ENCODE measurements at regions not wholly inside any gene's neighbourhood (a gene's known extent, or its start where the extent isn't known, plus 50 kb on each side); places are given as distances from the start of the nearest gene placed in this dataset.

DNA sequence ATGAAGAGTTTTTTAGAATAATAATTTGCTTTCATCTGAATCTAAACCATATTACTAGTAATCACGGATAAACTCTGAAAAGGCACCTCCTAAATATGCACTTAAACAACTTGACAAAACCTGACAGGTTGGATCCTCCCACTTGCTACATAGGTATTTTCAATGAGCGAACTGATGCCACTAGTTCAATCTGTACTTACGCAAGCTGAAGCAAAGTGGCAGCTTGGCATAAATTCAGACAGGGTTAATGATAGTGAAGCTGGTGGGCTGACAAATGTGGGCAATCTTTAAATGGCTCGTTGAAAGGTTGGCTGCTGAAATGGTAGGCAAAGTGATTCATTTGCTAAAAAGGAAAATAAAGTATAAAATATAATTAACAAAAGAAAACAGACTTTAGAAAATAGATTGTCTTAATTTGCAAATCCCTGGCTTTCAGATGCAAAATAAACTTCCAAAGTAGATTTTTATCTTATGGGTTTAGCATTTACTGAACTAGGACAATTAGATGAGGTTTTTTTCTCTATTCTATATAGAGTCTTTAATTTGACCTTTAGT lies 1713.5 kb upstream of the SLC39A10 start:
- intact Hi-C loops (cut with micrococcal nuclease; ENCODE audit: unreplicated experiment) = no loop called here
- no peak for DNase-seq (ENCODE audit: low spot score)
- WGBS (ENCODE audit: low lambda C conversion rate) = 11% methylated on average over 4 of the region's 4 CpGs
- BruUV-seq (replicated peaks) = no TSS peak
- FAIRE-seq = no peak
- Histone ChIP-seq H3K36me3 (replicated peaks in 1 of 2; ENCODE audit: control insufficient read depth in 1 of 2, insufficient read depth in 2 of 2, low read length in 2 of 2) (no peaks in the 10 kb centered on the region), H3K4me2 (ENCODE audit: low read depth, low read length) (no peak overlapping the region), H3K27me3 (ENCODE audit: control insufficient read depth in 1 of 2, insufficient read depth in 2 of 2, low read length in 2 of 2) (no peaks in the 10 kb centered on the region), H3K79me2 (ENCODE audit: insufficient read depth, low read length) (no peaks in the 10 kb centered on the region), H4K20me1 (ENCODE audit: insufficient read depth, low read length) (no peaks in the 10 kb centered on the region), H3K9ac (ENCODE audit: insufficient read depth, low read depth, low read length) (no peak overlapping the region), H3K4me3 (replicated peaks in 1 of 3; ENCODE audit: insufficient read depth in 1 of 3, low read depth in 2 of 3, low read length in 3 of 3) (no peak overlapping the region), H3K4me1 (ENCODE audit: insufficient read depth, low read length) (no peaks in the 10 kb centered on the region), H3K27ac (ENCODE audit: extremely low read length, insufficient read depth, low read length) (no peak overlapping the region), H3K9me3 (ENCODE audit: low read length) (no peaks in the 10 kb centered on the region), H2AFZ (ENCODE audit: low read length) (no peak overlapping the region)
- no peak for ATAC-seq
- CTCF ChIA-PET (ENCODE audit: low intra/inter-chr PET ratio, low total read pairs) = no interaction called here
- POLR2A ChIA-PET = no interaction called here
- in situ Hi-C loops (cut with HindIII; ENCODE audit: extremely low pct_ligation_motif_present, low pct_unique_long_range_greater_than_20kb) = no loop called here
- TF ChIP-seq REL (CRISPR knock-in tag; conservative IDR thresholded peaks at IDR 0.05) (no peak), CHD2 (IDR thresholded peaks at IDR 0.05; ENCODE audit: low read depth, low read length) (no peak), ZNF773 (CRISPR knock-in tag; IDR thresholded peaks at IDR 0.05; ENCODE audit: borderline replicate concordance) (no peak), ZNF766 (CRISPR knock-in tag; IDR thresholded peaks at IDR 0.05; ENCODE audit: borderline replicate concordance) (no peak), ZNF816 (CRISPR knock-in tag; IDR thresholded peaks at IDR 0.05; ENCODE audit: borderline replicate concordance) (no peak), PCBP2 (optimal IDR thresholded peaks at IDR 0.05; ENCODE audit: low read depth, low read length, poor library complexity, severe bottlenecking) (no peak), ARHGAP35 (CRISPR knock-in tag; IDR thresholded peaks at IDR 0.05; ENCODE audit: borderline replicate concordance) (no peak)
- TF ChIP-seq, protein P1, sequence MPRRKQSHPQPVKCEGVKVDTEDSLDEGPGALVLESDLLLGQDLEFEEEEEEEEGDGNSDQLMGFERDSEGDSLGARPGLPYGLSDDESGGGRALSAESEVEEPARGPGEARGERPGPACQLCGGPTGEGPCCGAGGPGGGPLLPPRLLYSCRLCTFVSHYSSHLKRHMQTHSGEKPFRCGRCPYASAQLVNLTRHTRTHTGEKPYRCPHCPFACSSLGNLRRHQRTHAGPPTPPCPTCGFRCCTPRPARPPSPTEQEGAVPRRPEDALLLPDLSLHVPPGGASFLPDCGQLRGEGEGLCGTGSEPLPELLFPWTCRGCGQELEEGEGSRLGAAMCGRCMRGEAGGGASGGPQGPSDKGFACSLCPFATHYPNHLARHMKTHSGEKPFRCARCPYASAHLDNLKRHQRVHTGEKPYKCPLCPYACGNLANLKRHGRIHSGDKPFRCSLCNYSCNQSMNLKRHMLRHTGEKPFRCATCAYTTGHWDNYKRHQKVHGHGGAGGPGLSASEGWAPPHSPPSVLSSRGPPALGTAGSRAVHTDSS (CRISPR knock-in tag; conservative IDR thresholded peaks at IDR 0.05) = no peak
